H1 (cell line): ENCODE measurements at regions not wholly inside any gene's neighbourhood (a gene's known extent, or its start where the extent isn't known, plus 50 kb on each side); places are given as distances from the start of the nearest gene placed in this dataset.

Experiments used
- ASH2L ChIP-seq: fragments of 200-600, 300-600 bp; sonication (generic); IDR thresholded peaks from one replicate; pipeline ENCODE4 v1.7.1; 2017; ENCODE audit warnings: low read length
- NRF1 ChIP-seq: IDR thresholded peaks from 2 replicates; pipeline ENCODE4 v1.6.1; 2011; ENCODE audit warnings: mild to moderate bottlenecking, low read depth, low read length, improper control_type of control experiment
- TAF1 ChIP-seq: IDR thresholded peaks from 2 replicates; pipeline ENCODE4 v1.6.1; 2011; ENCODE audit warnings: mild to moderate bottlenecking, low read depth, low read length
- TF ChIP-seq, protein P1 (sequence below): IDR thresholded peaks from 2 replicates; pipeline ENCODE4 v1.6.1; 2011; ENCODE audit warnings: low read depth, mild to moderate bottlenecking, low read length; ENCODE audit not compliant: insufficient read depth

- TF ChIP-seq, protein P1, sequence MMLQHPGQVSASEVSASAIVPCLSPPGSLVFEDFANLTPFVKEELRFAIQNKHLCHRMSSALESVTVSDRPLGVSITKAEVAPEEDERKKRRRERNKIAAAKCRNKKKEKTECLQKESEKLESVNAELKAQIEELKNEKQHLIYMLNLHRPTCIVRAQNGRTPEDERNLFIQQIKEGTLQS, result no peak
- TF ChIP-seq NRF1 (no peak), TAF1 (no peak), ASH2L (no peak)
Measured at GRCh38 chr20:16107172-16107870, 465.9 kb downstream of the KIF16B start (continued).
